IPS-18c (cell line): ENCODE measurements at regions not wholly inside any gene's neighbourhood (a gene's known extent, or its start where the extent isn't known, plus 50 kb on each side); places are given as distances from the start of the nearest gene placed in this dataset.
"Not testable (repeated sequence)": the region's sequence is repeated elsewhere in the genome, so short reads cannot be mapped to it uniquely, and the experiment has no call there.

Experiments
- H3K4me3 ChIP-seq: 2 replicates; pipeline ENCODE4 v1.7.0; 2013; ENCODE audit warnings: low read depth, mild to moderate bottlenecking, low read length, moderate library complexity; ENCODE audit not compliant: insufficient read depth
- H3K9me3 ChIP-seq: one replicate; pipeline ENCODE4 v1.6.1; 2013; ENCODE audit warnings: mild to moderate bottlenecking, low read length, moderate library complexity; ENCODE audit not compliant: control insufficient read depth, insufficient read depth

DNA sequence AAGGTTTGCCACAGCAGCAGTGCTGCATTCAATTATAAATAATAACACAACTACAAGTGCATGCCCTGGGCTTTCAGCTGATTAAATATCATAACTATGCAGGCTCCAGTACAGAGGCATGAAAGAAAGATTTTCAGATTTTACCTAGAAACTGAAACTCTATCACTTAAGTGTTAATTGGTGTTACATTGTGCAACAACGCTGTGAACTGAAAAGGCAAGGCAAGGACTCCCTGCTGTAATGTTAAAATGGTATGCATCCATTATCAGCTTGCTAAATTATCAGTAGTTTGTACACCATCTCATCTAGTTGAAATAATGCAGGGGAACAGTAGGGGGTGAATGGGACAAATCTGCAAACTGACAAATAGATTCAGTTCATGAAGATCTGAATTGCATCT, 976.7 kb upstream of the MANEA start:
- Histone ChIP-seq H3K9me3 (peaks cover 5% of the 10 kb centered on the region), H3K4me3 (no peak overlapping the region)

DNA sequence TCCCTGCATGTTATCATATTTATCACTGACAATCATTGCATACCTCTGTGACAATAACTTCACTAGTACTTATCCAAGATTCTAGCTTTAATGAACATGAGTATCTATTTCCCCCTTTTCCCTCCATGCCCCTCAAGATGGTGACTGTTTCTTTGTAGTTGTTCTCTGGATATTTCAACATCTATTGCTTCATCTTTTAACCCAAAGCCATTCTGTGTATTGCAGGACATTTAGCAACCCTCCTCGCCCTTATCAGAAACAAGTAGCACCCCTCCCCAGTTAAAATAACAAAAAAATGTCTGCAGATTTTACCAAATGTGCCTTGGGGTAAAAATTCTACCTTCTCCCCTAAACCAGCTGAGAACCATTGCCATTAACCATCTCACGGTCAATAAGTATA, 979.8 kb upstream of the MANEA start:
- Histone ChIP-seq H3K9me3 (no peaks in the 10 kb centered on the region), H3K4me3 (no peak overlapping the region)

DNA sequence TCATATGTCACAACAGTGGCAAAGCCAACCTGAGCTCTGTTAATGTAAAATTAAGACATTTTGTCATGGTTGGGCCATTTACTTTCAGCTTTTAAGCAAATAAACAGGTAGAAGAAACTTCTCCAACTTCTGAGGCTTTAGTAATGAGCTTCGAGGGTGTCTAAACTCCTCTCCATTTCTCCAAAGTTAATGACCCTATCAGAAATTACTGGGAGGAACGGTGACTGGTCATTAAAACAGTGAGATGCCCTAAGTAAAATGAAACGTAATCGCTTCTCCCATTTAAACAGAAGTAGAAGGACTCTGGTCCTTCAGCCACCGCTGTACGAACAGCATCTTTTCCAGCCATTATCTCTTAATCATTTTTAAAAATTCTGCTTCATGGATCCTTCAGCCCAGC, 986.9 kb upstream of the MANEA start:
- no peaks in the 10 kb centered on the region for H3K9me3 ChIP-seq

DNA sequence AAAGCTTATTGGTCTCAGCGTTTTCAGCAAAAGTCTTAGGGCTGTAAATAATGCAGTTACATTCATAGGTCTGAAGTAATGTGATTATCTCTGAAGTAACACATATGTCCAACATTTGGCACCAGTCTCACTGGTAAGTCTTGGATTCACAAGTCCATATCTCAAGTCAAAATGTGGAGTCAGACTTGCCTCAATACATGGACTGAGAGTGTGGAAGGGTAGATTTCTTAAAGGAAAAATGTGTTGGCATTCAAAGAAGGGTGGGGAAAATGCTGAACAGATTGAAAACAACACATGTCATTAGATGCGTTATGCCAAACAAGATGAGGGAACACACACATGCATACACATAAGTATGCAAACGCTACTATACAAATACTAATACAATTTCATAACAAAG, 989.0 kb upstream of the MANEA start:
- no peak overlapping the region for H3K4me3 ChIP-seq
- no peaks in the 10 kb centered on the region for H3K9me3 ChIP-seq

More for the DNA sequence above, 986.9 kb upstream of the MANEA start:
- no peak overlapping the region for H3K4me3 ChIP-seq

DNA sequence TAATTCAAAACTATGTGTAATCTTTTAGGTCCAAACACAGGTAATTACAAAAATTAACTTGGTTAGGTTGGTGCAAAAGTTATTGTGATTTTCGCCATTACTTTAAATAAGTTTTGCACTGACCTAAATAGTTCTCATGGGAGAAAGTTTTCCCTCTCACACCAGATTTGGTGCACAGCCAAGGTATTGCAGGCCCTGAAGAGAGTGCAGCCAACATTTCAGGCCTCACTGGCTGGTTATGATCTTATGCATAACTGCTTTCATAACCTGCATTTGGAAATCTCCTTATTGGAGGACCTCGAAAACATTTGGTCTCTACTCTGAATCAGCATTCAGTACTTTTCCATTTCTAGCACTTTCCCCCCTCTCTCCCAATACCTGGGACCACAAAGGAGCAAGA, 993.1 kb upstream of the MANEA start:
- Histone ChIP-seq H3K4me3 (no peak overlapping the region), H3K9me3 (no peaks in the 10 kb centered on the region)

DNA sequence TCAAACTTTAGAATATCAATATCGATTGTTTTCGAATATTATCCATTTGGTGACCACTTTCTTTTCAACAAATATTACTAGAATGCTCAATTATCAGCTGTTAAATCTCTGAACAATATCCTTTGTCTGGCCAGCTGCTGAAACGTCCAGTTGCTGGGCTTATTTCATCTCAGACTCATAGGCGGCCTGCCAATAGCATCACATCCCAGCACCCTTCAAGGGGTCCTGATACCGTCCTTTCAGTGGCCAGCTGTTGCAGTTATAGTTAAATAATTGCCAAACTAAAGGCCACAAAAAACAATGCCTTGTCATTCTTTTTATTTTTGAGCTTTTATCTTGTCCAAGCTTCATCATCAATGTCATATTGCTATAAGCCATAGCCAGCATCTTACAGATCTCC, 1006.8 kb upstream of the MANEA start:
- Histone ChIP-seq H3K9me3 (no peaks in the 10 kb centered on the region), H3K4me3 (no peak overlapping the region)

DNA sequence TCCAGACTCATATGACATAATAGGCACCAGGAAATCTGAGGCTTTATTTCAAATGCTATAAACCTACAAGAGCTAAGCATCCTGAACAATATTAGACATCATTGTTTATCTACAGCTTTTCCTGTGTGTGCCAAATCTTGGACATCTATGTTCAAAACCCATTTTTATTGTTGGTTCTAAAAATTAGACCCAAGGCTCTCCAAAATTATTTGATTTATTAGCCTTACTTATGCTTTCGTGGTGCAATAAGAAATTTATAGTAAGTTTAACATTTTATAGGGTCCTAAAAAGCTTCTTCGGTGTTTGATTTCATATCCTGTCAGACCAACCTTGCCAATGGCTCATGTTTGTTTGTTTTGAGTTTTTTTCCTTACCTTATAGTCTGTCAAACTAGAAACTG, 1014.5 kb upstream of the MANEA start:
- Histone ChIP-seq H3K9me3 (no peaks in the 10 kb centered on the region), H3K4me3 (no peak overlapping the region)

DNA sequence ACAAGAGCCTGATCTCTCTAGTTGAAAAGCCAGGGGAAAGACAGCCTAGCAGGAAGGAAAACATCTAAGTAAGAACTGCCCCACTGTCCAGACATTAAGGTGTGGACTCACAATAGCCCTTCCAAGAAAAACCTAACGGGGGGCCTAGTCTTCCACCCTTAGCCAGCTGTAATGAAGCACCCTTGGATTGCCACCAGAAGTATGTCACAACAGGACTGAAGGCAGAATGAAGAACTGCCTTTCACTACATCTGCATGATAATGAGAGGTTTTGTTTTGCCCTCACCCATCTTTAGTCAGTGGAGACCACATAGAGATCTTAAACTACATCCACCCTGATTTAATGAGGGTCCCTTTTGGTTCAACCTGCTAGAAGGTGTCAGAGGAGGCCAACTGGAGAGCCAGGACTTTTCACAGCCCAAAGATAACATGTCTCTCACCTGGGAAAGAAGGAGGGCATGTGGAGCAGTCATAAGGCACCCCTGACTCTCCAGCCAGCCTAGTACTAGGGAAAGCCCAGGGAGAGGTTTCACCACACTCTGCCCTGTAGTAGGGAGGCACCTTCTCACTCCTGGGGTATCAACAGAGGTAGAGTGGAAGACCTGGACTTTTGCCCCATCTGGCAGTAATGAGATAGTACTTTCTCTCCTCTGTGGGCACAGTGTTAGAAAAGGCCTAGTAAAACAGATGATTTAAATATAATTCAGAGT, 1017.4 kb upstream of the MANEA start:
- Histone ChIP-seq H3K4me3 (no peak overlapping the region), H3K9me3 (no peaks in the 10 kb centered on the region)

DNA sequence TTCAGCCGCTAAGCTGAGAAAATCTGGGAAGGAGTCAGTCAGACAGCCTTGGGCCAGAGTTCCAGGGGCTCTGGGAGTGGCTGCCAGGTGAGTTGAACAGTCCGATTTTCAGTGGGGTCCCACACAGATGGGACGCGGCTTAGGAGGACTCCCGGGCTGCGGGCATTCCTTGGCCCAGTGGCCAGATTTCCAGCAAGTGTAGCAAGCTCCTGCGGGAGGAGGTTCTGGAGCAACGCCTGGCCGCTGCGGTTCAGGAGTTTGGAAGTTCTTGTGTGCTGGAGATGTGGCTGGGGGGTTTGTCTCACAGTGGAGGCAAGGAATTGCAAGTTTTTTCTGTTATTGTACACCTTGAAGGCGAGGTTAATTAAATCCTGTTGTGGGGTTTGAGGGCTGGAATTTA, 1020.1 kb upstream of the MANEA start:
- not testable (repeated sequence) for H3K4me3 ChIP-seq, H3K9me3 ChIP-seq

DNA sequence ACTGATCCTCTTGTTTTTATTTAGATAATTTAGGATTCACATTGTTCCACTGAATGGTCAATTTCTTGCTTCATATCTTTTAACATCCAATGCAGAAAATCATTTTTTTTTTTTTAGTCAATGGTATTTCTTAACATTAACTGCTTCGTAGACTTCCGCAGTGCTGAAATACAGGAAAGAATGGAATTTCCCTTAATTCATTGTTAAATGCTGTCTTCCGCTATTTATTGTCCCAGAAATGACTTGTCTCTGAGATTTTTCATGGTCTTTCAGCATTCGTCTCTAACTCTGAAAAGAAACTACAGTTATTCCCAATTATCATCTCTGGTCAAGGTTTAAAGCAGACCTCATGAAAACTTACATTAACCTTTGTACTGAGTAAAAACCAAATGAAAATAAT, 1029.1 kb upstream of the MANEA start:
- no peaks in the 10 kb centered on the region for H3K9me3 ChIP-seq

DNA sequence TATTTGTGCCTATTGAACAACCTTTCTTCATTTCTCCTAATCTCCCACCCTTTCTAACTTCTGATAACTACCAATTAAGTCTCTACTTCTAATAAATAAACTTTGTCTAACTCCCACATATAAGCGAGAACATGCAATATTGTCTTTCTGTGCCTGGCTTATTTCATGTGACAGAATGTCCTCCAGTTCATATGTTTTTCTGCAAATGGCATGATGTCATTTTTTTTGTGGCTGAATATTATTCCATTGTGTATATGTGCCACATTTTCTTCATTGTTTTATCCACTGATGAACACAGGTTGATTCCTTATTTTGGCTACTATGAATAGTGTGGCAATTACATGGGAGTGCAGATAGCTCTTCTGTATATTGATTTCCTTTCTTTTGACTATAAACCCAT, 1041.5 kb upstream of the MANEA start:
- peaks cover 3% of the 10 kb centered on the region for H3K9me3 ChIP-seq
- no peak overlapping the region for H3K4me3 ChIP-seq

More for the DNA sequence above, 1029.1 kb upstream of the MANEA start:
- H3K4me3 ChIP-seq: no peak overlapping the region

DNA sequence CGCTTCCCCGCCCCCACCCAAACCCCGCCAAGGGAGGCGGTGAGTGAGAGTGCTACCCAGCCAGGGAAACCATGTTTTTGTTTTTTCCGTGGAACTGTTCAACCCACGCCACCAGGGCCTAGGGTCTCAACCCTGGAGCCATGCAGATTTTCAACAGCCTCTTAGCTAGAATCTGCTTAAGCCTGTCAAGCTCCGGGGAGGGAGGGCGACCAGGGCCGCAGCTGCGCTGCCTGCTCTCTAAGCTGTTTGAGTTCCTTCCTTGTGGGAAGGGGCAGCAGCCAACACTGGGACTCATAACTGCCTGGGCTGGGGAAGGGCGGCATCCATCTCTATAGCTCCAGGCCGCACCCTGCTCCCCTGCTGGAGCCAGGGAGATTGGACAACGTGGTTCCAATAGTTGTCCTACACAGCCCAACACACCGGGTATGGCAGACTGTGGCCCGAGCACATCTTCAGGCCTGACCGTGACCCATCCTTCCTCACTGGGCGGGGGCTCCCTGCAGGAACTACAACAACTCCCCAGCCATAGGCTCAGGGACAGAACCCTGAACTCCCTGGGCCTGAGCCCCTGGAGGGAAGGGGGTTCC, 1065.7 kb upstream of the MANEA start:
- Histone ChIP-seq H3K9me3 (no peaks in the 10 kb centered on the region), H3K4me3 (no peak overlapping the region)

DNA sequence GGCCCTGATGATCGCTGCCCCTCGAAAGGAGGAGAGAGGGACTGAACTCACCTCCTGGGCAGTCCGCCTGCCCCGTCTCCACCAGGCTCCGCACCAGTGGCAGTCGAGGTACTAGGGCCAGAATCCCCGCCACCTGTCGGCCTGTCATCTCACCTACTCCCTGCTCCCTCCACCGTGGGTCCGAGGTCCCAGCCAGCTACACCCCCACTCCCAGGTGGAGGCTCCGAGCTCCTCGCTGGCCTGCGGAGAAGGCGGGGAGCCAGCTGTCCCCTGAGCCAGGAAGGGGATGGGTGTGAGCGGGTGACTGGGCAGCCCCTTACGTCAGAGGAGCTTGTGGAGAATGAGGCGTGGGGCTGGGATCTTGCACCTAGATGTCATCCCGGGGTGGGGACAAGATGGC, 1066.5 kb upstream of the MANEA start:
- Histone ChIP-seq H3K4me3 (no peak overlapping the region), H3K9me3 (no peaks in the 10 kb centered on the region)

DNA sequence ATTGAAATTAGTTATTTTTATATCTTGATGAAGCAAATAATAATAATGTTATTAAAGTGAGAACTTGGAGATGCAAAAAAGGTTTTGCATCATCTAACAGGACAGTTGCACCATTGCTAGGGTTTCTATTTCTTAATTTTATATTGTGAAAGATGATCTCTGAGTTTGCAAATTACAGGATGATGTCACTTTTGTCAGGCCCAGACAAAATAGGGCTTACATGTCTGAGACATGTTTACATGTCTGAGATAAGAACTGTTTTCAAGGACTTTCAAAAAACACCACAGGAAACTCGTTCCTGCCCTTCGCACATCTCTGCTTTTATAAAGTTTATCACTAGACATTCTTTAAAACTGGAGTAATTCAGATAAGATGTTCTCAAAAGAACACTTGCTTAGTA, 1075.8 kb upstream of the MANEA start:
- Histone ChIP-seq H3K9me3 (no peaks in the 10 kb centered on the region), H3K4me3 (no peak overlapping the region)

DNA sequence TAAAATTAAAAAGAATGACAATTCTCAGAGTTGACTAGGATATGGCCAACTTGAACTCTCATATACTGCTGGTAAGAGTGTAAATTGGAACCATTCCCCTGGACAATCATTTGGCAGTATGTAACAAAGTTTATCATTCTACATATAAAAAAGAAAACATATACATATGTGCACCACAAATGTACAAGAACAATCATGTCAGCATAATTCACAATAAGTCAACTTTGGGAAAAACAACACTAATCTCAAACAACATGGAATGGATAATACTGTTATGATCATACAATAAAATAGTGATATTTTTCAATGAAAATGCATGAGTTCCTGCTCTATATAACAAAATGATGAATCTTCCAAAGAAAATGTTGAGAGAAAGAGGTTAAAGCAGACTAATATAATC, 1078.7 kb upstream of the EPHA7 start:
- no peaks in the 10 kb centered on the region for H3K9me3 ChIP-seq
- H3K4me3 ChIP-seq: no peak overlapping the region

DNA sequence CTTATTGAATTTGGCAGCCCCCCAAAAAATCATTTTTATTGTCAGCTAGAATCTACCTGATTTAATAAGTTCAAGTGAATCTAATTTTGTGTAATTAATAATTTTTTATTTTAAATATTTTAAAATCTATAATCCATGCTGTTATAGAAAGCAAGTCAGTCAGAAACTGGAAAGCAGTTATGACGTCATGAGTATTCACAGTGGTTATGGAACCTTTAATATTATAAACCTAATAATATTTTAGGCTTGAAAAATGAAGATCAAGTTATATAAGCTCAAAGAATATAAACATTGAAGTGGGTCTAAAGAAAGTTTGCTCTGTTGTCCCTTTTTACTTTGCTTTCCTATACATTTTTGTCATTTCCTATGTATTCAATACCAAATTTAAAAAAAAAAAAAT, 1075.1 kb upstream of the EPHA7 start:
- no peak overlapping the region for H3K4me3 ChIP-seq
- H3K9me3 ChIP-seq: no peaks in the 10 kb centered on the region

DNA sequence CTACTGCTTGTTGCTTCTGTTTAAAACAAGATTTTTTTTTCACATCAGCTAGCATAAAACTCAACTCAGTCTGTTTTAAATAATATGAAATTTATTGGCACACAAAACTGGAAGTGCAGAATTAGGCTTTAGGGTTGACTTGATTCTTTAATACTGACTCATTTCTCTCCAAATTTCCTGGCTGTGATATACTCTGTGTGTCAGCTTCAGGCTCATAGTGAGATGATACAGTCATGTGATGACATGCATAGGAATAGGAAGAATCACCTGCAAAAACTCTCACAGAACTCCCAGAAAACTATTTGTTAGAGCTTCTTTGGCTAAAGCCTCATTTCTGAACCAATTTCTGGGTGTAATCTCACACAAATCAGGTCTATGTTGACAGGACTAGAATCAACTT, 1068.0 kb upstream of the EPHA7 start:
- H3K9me3 ChIP-seq: no peaks in the 10 kb centered on the region
- H3K4me3 ChIP-seq: no peak overlapping the region

DNA sequence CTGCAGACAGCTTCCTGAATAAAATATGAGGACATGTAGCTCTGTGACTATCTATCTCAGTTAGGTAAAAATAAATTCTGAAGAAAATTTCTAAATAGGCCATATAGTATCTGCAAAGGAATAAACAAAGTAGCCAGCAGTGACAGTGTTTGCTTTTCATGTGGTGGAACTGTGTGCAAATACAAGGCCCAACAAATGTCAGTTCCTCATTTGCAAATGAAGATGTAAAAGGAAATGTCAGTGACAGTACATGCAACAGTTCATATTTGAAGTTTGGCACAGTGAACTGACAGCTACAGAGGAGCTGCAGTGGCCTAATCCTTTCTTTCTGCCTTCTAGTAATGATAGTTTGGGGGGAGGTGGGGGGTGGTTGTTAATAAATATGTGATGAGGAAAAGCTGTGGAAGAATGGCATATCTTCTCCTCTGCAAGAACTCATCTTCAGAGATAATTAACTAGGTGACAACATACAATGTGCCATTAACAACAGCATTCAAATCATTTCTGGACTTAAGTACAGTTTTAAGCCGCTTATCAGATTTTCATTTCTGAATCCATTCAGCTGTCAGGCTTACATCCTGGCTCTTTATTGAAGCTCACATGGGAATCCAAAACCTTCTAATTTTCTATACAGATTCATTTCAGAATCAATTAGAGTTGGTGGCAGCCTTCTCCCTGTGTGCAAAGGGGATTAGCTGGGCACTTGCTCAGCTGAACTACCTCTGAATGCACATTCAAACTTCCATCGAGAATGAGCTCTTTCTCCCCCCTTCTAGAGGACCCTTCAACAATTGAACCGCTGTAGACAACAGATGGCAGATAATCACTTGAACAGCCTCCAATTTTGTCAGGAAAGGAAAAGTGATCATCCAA, 1059.0 kb upstream of the EPHA7 start:
- Histone ChIP-seq H3K9me3 (no peaks in the 10 kb centered on the region), H3K4me3 (no peak overlapping the region)
